CD4-positive, alpha-beta T cell (primary cell): ENCODE measurements at regions not wholly inside any gene's neighbourhood (a gene's known extent, or its start where the extent isn't known, plus 50 kb on each side); places are given as distances from the start of the nearest gene placed in this dataset.

Experiments
- ATAC-seq: fragments of 200-7000 bp; cut with Tn5 transposase; one replicate; pipeline ENCODE4 v1.10.0; 2022; ENCODE audit warnings: mild to moderate bottlenecking; ENCODE audit not compliant: poor library complexity
- CTCF ChIA-PET: fragments of 350-600 bp; sonication (Branson Sonifier 250); formaldehyde crosslinking; loops from one replicate; lab custom pipeline; 2021; ENCODE audit warnings: antibody characterized with exemption, inconsistent platforms; lab: Charles Lee
- POLR2A ChIA-PET: fragments of 350-600 bp; sonication (Branson Sonifier 250); formaldehyde crosslinking; loops from one replicate; lab custom pipeline; 2021; ENCODE audit warnings: antibody characterized with exemption, inconsistent platforms; lab: Charles Lee
- DNase-seq, 14 experiments: peaks; one replicate each; pipeline ENCODE4 v3.0.0-alpha.2; 2013 to 2020; ENCODE audit warnings: mixed read lengths in 2 of 14
- H3K27ac ChIP-seq, 2 donors: one replicate each; pipeline versions ENCODE4 v1.5.1 to v1.7.0; 2013; ENCODE audit warnings: low read length in 2 of 2, low read depth in 1 of 2, mild to moderate bottlenecking in 1 of 2
- H3K27me3 ChIP-seq, 2 experiments: 1 replicate in 1 of 2; 2 replicates in 1 of 2; pipeline versions ENCODE4 v1.6.1 to v1.7.0; 2013; ENCODE audit warnings: low read length in 2 of 2, control low read depth in 1 of 2, mild to moderate bottlenecking in 1 of 2, moderate library complexity in 1 of 2; ENCODE audit not compliant: insufficient read depth in 2 of 2, control insufficient read depth in 1 of 2
- H3K36me3 ChIP-seq: one replicate; pipeline ENCODE4 v1.6.1; 2013; ENCODE audit warnings: low read length, control low read depth; ENCODE audit not compliant: insufficient read depth
- H3K4me1 ChIP-seq: one replicate; pipeline ENCODE4 v1.6.1; 2013; ENCODE audit warnings: low read length, control low read depth; ENCODE audit not compliant: insufficient read depth
- H3K4me3 ChIP-seq: one replicate; pipeline ENCODE4 v1.5.1; 2013; ENCODE audit warnings: mild to moderate bottlenecking, low read length, moderate library complexity
- H3K9me3 ChIP-seq, 2 experiments: 1 replicate in 1 of 2; 2 replicates in 1 of 2; pipeline versions ENCODE4 v1.6.1 to v1.7.0; 2013; ENCODE audit warnings: low read length in 2 of 2, mild to moderate bottlenecking in 2 of 2, control low read depth in 1 of 2, moderate library complexity in 1 of 2; ENCODE audit not compliant: control insufficient read depth in 1 of 2, insufficient read depth in 1 of 2
- H3K27ac Mint-ChIP-seq: one replicate; pipeline ENCODE4 v1.8.0; 2020; ENCODE audit warnings: mixed read lengths
- H3K27me3 Mint-ChIP-seq: one replicate; pipeline ENCODE4 v1.8.0; 2021; ENCODE audit warnings: mixed read lengths
- H3K36me3 Mint-ChIP-seq: one replicate; pipeline ENCODE4 v1.8.0; 2021; ENCODE audit warnings: low read depth, mixed read lengths
- H3K4me1 Mint-ChIP-seq: one replicate; pipeline ENCODE4 v1.8.0; 2021; ENCODE audit warnings: low read depth, mixed read lengths
- H3K4me3 Mint-ChIP-seq: one replicate; pipeline ENCODE4 v1.8.0; 2020; ENCODE audit warnings: mild to moderate bottlenecking, mixed read lengths
- H3K9me3 Mint-ChIP-seq: one replicate; pipeline ENCODE4 v1.8.0; 2020; ENCODE audit warnings: mixed read lengths
- intact Hi-C, 2 experiments: fragments of 100-400 bp; cut with DNase I in 1 of 2; cut with micrococcal nuclease in 1 of 2; formaldehyde crosslinking; loops; one replicate each; pipeline versions ENCODE4 v1.15.1 to v1.9.0; 2023 to 2025; cut with DNase I, micrococcal nuclease
- TF ChIP-seq, protein P1 (sequence below): fragments of 200-600 bp; IDR thresholded peaks from one replicate; pipeline ENCODE4 v1.8.0; 2022; ENCODE audit warnings: antibody characterized with exemption, mild to moderate bottlenecking

DNA sequence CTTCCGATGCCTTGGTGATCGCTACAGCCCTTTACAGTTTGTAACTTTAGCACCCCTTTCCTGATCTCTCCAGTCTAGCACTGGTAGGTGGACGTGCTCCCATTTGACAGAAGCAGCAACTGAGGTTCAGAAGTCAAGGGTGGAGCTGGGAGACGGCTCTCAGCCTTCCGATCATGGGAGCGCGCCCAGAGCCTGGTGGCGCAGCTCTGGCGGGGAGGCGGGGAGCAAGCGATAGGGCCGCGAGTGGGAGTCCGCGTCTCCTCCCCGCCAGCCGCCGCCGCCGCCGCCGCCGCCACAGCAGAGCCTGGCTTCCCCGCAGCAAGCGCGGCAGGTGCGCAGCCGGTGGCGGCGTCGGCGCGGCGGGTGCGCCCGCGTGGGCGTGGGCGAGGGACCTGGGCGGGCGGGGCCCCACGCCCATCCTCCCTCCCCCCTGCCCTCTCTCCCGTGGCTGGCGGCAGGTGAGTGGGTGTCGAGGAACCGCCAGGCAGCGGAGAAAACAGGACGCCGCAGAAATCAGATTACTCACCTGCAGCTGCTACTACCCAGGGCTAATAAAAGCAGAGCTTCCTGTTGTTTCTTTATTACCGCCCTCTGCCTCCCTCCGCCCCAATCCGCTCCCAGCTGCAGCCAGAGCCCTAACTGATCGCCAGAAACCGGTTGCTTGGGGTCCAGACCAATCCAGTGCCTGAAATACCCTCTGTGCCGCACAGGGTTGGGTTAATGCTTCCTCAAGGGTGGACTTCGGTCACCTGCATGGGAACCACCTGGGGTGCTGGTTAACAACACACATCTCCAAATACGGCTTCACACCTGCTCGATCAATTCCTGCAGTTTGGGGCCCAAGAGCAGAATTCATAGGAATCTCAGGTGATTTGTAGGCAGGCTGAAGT lies 60.2 kb upstream of the ID3 start:
- no peaks in the 10 kb centered on the region for H3K9me3 Mint-ChIP-seq
- peak overlapping the region; percentile 78 for H3K4me3 Mint-ChIP-seq
- Histone ChIP-seq H3K4me1 (peaks cover 88% of the 10 kb centered on the region), H3K27me3 (no peaks in the 10 kb centered on the region), H3K36me3 (no peaks in the 10 kb centered on the region), H3K4me3 (peak overlapping the region; percentile 62), H3K27ac (peak overlapping the region; percentile 77 to 82), H3K9me3 (no peaks in the 10 kb centered on the region)
- ATAC-seq (peak; percentile 87), DNase-seq (peak; percentile 75 to 96 (median 89))
- H3K27ac Mint-ChIP-seq, result peak overlapping the region; percentile 97
- H3K4me1 Mint-ChIP-seq, result peaks cover 94% of the 10 kb centered on the region
- no peaks in the 10 kb centered on the region for H3K36me3 Mint-ChIP-seq
- CTCF ChIA-PET, result interaction anchor here (0.6 to 5.6 kb wide), 4 partner anchors 15 to 70 kb away, joined by 3 to 58 read pairs (median 15); no protein-coding TSS in a partner anchor
- intact Hi-C loops, result loop anchor here (1.0 to 2.0 kb wide), 6 partner anchors 14 to 65 kb away; no protein-coding TSS in a partner anchor
- POLR2A ChIA-PET, result interaction anchor here (0.6 to 7.2 kb wide), 26 partner anchors 7 to 883 kb away, joined by 3 to 267 read pairs (median 6); partner anchors contain the start of genes HNRNPR, ID3 and RCAN3
- H3K27me3 Mint-ChIP-seq, result no peaks in the 10 kb centered on the region
- TF ChIP-seq, protein P1, sequence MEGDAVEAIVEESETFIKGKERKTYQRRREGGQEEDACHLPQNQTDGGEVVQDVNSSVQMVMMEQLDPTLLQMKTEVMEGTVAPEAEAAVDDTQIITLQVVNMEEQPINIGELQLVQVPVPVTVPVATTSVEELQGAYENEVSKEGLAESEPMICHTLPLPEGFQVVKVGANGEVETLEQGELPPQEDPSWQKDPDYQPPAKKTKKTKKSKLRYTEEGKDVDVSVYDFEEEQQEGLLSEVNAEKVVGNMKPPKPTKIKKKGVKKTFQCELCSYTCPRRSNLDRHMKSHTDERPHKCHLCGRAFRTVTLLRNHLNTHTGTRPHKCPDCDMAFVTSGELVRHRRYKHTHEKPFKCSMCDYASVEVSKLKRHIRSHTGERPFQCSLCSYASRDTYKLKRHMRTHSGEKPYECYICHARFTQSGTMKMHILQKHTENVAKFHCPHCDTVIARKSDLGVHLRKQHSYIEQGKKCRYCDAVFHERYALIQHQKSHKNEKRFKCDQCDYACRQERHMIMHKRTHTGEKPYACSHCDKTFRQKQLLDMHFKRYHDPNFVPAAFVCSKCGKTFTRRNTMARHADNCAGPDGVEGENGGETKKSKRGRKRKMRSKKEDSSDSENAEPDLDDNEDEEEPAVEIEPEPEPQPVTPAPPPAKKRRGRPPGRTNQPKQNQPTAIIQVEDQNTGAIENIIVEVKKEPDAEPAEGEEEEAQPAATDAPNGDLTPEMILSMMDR, result no peak

DNA sequence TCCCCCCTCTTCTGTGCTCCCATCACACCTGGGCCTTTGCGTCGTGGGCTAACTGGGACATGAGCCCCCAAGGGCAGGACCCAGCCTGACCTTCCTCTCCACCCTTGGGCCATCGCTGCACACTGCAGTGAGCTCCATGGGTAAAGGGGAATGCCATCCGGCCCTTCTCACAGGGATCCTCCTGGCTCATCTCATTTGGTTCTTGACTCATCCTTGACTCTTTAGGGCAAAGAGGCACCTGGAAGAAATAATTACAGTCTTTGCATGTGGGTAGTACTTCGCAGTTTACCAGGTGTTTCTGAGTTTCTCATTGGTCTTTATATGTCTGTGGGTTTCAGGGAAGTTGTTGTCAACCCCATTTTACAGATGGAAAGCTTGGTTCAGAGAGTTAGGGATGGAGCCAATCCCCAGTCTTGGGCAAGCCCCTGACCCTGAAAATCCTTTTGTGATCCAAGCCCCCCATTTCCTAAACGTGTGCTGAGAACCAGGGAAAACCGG lies 59.3 kb upstream of the ID3 start:
- Histone ChIP-seq H3K4me3 (peak overlapping the region; percentile 62), H3K27me3 (no peaks in the 10 kb centered on the region), H3K27ac (peak overlapping the region; percentile 75 to 78), H3K36me3 (no peaks in the 10 kb centered on the region), H3K4me1 (peaks cover 88% of the 10 kb centered on the region), H3K9me3 (no peaks in the 10 kb centered on the region)
- Mint-ChIP-seq H3K27ac (peak overlapping the region; percentile 97), H3K4me1 (peaks cover 94% of the 10 kb centered on the region), H3K36me3 (no peaks in the 10 kb centered on the region), H3K9me3 (no peaks in the 10 kb centered on the region), H3K4me3 (peak overlapping the region; percentile 76), H3K27me3 (no peaks in the 10 kb centered on the region)
- intact Hi-C loops, result loop anchor here (1.0 to 2.0 kb wide), 5 partner anchors 14 to 64 kb away; no protein-coding TSS in a partner anchor
- ATAC-seq, result no peak
- ChIA-PET POLR2A (interaction anchor here (0.9 to 7.2 kb wide), 16 partner anchors 11 to 121 kb away, joined by 3 to 267 read pairs (median 8); partner anchors contain the start of gene ID3), CTCF (interaction anchor here (1.5 to 5.6 kb wide), 3 partner anchors 16 to 63 kb away, joined by 13 to 58 read pairs (median 17); no protein-coding TSS in a partner anchor)
- TF ChIP-seq, protein P1, result no peak
- DNase-seq, result no peak

DNA sequence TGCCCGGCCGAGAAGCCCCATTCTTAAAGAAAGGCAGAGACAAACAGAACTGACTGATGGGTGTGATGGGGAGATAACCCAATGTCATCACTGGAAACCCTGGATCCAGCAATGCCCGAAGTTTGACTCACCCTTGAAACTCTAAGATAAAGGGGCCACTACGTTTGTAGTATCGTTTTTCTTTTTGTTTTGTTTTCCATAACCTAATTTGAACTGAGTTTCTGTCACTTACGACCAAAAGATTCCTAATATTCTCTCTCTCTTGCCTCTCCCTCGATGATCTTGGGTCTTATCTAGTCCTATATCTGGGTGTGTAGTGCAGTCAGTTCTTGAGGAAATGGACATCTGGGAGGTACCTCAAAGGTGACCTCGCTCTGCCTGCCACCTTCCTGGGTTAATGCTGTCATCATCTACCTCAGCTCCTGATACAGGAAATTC lies 57.8 kb upstream of the ID3 start:
- ChIA-PET POLR2A (interaction anchor here (1.4 to 7.2 kb wide), 5 partner anchors 12 to 61 kb away, joined by 3 to 267 read pairs (median 57); partner anchors contain the start of gene ID3), CTCF (interaction anchor here (0.9 to 4.0 kb wide), 4 partner anchors 15 to 62 kb away, joined by 3 to 17 read pairs (median 4); no protein-coding TSS in a partner anchor)
- no peaks in the 10 kb centered on the region for H3K27me3 Mint-ChIP-seq
- Histone ChIP-seq H3K4me3 (no peak overlapping the region), H3K27ac (no peak overlapping the region), H3K9me3 (no peaks in the 10 kb centered on the region), H3K36me3 (no peaks in the 10 kb centered on the region), H3K4me1 (peaks cover 94% of the 10 kb centered on the region), H3K27me3 (no peaks in the 10 kb centered on the region)
- H3K9me3 Mint-ChIP-seq, result no peaks in the 10 kb centered on the region
- H3K4me3 Mint-ChIP-seq, result peak overlapping the region; percentile 65
- ATAC-seq (no peak), DNase-seq (peak in 1 of 14 experiments; percentile 50)
- peak overlapping the region; percentile 97 for H3K27ac Mint-ChIP-seq
- H3K36me3 Mint-ChIP-seq, result no peaks in the 10 kb centered on the region
- intact Hi-C loops, result no loop called here
- TF ChIP-seq, protein P1, result no peak
- H3K4me1 Mint-ChIP-seq, result peaks cover 98% of the 10 kb centered on the region
